Upper lobe of right lung (tissue), 1 donor: ENCODE measurements at regions not wholly inside any gene's neighbourhood (a gene's known extent, or its start where the extent isn't known, plus 50 kb on each side); places are given as distances from the start of the nearest gene placed in this dataset.
A peak's percentile ranks its signal among the peaks of the same experiment; 100 is the strongest.

Experiments
- ATAC-seq: fragments of 200-7000 bp; cut with Tn5 transposase; one replicate; pipeline ENCODE4 v1.9.1; 2020; ENCODE audit warnings: mild to moderate bottlenecking, moderate library complexity
- DNase-seq: peaks from one replicate; pipeline ENCODE4 v3.0.0-alpha.2; 2020
- H3K27ac ChIP-seq: fragments of 200-600 bp; one replicate; pipeline ENCODE4 v1.8.0; 2022
- H3K27me3 ChIP-seq: fragments of 200-600 bp; one replicate; pipeline ENCODE4 v1.8.0; 2022; ENCODE audit warnings: mild to moderate bottlenecking
- H3K36me3 ChIP-seq: fragments of 200-600 bp; one replicate; pipeline ENCODE4 v1.8.0; 2022
- H3K4me1 ChIP-seq: fragments of 200-600 bp; one replicate; pipeline ENCODE4 v1.8.0; 2022
- H3K4me3 ChIP-seq: fragments of 200-600 bp; one replicate; pipeline ENCODE4 v1.8.0; 2022; ENCODE audit warnings: mild to moderate bottlenecking
- H3K9me3 ChIP-seq: fragments of 200-600 bp; one replicate; pipeline ENCODE4 v1.8.0; 2022
- CTCF ChIP-seq: fragments of 200-600 bp; IDR thresholded peaks from one replicate; pipeline ENCODE4 v1.8.0; 2022; ENCODE audit warnings: antibody characterized with exemption
- intact Hi-C: fragments of 100-400 bp; cut with DNase I; formaldehyde crosslinking; loops from one replicate; pipeline ENCODE4 v1.11.0; 2022
- donor health status: DM: no; HTN: yes; CAD: no; lungs with severe emphysema.

GRCh38 chrX:43140582-43140981 is 362.6 kb upstream of the PPP1R2C start:
- Histone ChIP-seq H3K4me1 (no peaks in the 10 kb centered on the region), H3K36me3 (no peaks in the 10 kb centered on the region)
- no peak for TF ChIP-seq CTCF

DNA sequence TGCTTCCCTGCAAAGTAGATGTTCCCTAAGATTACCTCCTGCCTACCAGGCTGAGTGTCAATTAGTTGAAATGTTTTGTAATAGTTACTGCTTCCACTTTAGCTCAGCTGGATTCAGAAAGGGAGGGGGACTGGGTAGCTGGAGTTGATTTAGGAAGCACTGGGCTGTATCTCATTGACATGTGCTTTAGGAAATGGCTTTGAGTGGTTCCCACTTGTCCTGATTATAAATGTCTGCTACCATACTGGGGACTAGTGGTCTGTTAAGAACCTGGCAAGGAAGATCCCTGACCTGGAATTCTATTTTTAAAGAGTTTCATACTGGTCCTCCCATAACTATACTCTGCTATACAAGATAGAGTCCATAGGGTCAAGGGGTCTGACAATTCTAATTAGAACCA is 363.9 kb upstream of the PPP1R2C start:
- ATAC-seq (no peak), DNase-seq (no peak)
- H3K27me3 ChIP-seq, result no peaks in the 10 kb centered on the region
- no peaks in the 10 kb centered on the region for H3K4me1 ChIP-seq
- TF ChIP-seq CTCF, result no peak
- H3K9me3 ChIP-seq, result no peaks in the 10 kb centered on the region
- no peak overlapping the region for H3K27ac ChIP-seq
- H3K36me3 ChIP-seq, result no peaks in the 10 kb centered on the region
- H3K4me3 ChIP-seq, result no peak overlapping the region
- intact Hi-C loops, result no loop called here

More at GRCh38 chrX:43140582-43140981, 362.6 kb upstream of the PPP1R2C start:
- Histone ChIP-seq H3K9me3 (no peaks in the 10 kb centered on the region), H3K4me3 (no peak overlapping the region), H3K27ac (no peak overlapping the region), H3K27me3 (no peaks in the 10 kb centered on the region)
- DNase-seq, result no peak
- intact Hi-C loops, result no loop called here
- no peak for ATAC-seq

DNA sequence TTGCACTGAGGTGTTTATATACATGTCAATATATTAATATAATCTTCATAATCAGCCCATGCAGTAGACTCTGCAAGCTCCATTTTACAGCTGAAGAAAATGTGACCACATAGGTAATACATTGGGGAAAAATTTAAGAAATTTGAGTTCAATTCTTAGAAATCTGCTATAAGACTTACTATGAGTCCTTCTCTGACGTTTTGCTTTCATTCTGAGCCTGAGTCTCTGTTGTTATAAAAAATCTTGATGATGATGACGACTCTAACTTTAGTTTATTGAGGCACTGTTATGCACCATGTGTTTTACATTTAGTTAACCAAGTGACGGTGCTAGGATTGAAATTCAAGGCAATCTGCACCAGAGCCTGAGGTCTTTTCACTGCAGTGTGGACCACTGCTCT is 370.3 kb upstream of the PPP1R2C start:
- TF ChIP-seq CTCF, result no peak
- no peaks in the 10 kb centered on the region for H3K27me3 ChIP-seq
- H3K4me3 ChIP-seq, result no peak overlapping the region
- no peak for DNase-seq
- ATAC-seq, result no peak
- intact Hi-C loops, result no loop called here
- H3K4me1 ChIP-seq, result no peaks in the 10 kb centered on the region
- no peaks in the 10 kb centered on the region for H3K9me3 ChIP-seq
- no peak overlapping the region for H3K27ac ChIP-seq
- no peaks in the 10 kb centered on the region for H3K36me3 ChIP-seq

GRCh38 chrX:43165343-43165920 is 387.5 kb upstream of the PPP1R2C start:
- H3K9me3 ChIP-seq, result no peaks in the 10 kb centered on the region
- no peaks in the 10 kb centered on the region for H3K4me1 ChIP-seq
- ATAC-seq (no peak), DNase-seq (no peak)
- no peak overlapping the region for H3K4me3 ChIP-seq
- intact Hi-C loops, result no loop called here
- H3K27ac ChIP-seq, result no peak overlapping the region
- no peaks in the 10 kb centered on the region for H3K27me3 ChIP-seq
- no peaks in the 10 kb centered on the region for H3K36me3 ChIP-seq
- TF ChIP-seq CTCF, result no peak

DNA sequence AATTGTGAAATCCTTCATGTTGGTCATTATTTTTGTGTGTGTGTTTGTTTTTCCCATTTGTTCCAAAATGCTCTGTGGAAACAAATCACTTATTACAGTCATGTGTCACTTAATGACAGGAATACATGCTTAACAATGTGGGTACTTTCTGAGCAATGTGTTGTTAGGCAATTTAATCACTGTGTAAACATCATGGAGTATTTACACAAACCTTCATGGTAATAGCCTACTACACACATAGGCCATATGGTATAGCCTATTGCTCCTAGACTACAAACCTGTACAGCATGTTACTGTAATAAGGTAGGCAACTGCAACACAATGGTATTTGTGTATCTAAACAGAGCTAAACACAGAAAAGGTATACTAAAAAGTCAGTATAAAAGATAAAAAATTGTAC is 388.9 kb upstream of the PPP1R2C start:
- ATAC-seq, result peak; percentile 53
- H3K9me3 ChIP-seq, result no peaks in the 10 kb centered on the region
- no peak overlapping the region for H3K4me3 ChIP-seq
- DNase-seq, result no peak
- H3K27ac ChIP-seq, result no peak overlapping the region
- H3K27me3 ChIP-seq, result no peaks in the 10 kb centered on the region
- H3K4me1 ChIP-seq, result no peaks in the 10 kb centered on the region
- TF ChIP-seq CTCF, result no peak
- intact Hi-C loops, result no loop called here
- H3K36me3 ChIP-seq, result no peaks in the 10 kb centered on the region

- Histone ChIP-seq H3K27ac (no peak overlapping the region), H3K4me1 (no peaks in the 10 kb centered on the region), H3K27me3 (no peaks in the 10 kb centered on the region), H3K4me3 (no peak overlapping the region), H3K9me3 (no peaks in the 10 kb centered on the region), H3K36me3 (no peaks in the 10 kb centered on the region)
- no peak for TF ChIP-seq CTCF
- intact Hi-C loops, result no loop called here
- DNase-seq (no peak), ATAC-seq (no peak)
Measured at GRCh38 chrX:43175434-43175833, 397.5 kb upstream of the PPP1R2C start.
